DMS 273 (cell line): ENCODE measurements at regions not wholly inside any gene's neighbourhood (a gene's known extent, or its start where the extent isn't known, plus 50 kb on each side); places are given as distances from the start of the nearest gene placed in this dataset.

Source experiments
- DNase-seq: peaks from one replicate; lab custom pipeline; 2025; ENCODE audit not compliant: unreplicated experiment; lab: John Stamatoyannopoulos, UW

GRCh38 chr1:198929961-198930599 is 291.2 kb downstream of the PTPRC start:
- DNase-seq: no peak

DNA sequence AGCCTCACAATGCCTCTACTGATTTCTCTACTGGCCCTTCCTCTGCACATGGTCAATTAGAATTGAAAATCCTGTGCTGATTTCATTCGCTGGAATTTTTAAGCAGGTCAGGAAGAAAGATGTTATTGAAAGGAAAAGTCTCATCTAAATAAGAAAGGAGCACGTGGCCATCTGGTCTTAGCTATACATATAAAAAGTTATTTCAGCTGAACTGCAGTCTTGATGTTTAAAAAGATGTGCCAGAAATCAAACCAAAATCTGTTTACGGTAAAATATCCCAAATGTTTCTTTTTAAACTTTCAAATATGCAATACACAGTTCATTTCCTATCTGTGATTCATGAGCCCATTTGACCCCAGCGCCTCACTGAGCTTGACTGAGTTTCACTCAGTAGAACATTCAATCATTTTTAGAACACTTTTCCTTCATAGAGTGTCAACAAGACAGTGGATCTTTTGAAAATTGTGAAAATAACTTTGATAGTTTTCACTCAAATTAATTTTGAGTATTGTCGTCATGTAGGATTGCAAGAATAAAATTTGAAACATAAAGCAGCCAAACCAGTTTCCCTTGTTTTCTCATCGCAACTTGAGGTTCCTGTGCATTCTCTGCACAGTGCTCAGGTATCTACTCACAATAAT is 293.6 kb downstream of the PTPRC start:
- DNase-seq: no peak

GRCh38 chr1:198933515-198934222 is 294.8 kb downstream of the PTPRC start:
- no peak for DNase-seq

GRCh38 chr1:198934426-198934825 is 295.6 kb downstream of the PTPRC start:
- DNase-seq: no peak

GRCh38 chr1:198934901-198935305 is 296.1 kb downstream of the PTPRC start:
- DNase-seq: peak; percentile 51

DNA sequence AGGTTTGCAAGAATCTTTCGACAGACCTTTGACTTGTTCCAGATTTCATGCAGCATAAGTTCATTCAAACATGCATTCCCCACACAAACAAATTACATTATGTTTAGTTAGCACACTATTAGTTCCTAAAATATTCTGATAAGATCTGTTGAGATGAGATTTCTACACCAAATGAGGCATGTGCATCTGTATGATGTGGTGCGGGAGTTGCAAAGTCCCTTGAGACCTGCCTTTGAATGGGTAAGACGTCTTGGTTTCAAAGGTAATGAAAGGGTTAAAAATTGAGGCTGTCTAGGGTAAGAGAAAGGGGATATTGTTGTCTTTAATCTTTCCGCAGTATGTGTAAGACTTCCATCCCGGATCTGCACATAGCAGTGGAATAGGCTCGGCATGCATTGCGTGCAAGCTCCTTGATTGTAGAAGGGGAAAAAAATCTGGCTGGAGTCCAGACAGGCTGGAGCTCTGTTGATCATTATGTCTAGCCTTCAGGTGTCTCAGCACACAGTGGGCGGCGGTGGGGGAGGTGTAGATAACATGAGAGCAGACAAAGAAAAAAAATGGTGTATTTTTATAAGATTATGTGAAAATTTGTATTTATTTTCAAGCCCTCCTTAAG is 296.6 kb downstream of the PTPRC start:
- DNase-seq: peak; percentile 94

DNA sequence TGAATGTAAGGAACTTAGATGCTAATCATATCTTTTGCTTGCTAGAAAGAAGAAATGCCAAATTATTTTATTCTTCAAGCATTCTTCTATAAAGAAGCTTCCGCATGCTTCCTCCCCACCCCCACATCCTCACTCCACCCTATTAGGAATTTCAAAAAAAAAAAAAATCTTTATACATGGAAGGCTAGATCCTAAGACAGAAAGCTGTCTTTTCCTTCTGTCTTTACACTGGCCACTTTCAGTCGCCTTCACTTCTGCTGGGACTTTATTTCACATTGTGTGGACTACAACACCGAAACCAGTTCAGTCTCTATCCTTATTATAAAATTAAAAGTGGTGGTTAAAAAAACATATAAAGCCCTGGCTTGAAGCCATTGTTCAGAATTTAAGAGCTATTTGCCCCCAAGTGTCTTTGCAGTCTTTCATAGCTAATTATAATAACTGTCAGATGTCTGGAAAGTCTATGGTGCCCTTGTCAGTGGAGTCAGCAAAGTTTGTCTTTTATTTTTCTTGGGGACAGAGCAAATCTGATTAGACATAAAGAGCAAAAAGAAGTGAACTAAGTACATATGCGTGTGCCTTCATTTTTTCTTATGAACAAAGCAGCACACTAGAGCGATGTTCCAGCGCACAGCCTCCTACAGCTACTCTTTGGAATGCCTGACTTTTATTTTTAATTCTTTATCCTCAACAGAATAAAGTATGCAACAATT is 297.7 kb downstream of the PTPRC start:
- peak; percentile 42 for DNase-seq

DNA sequence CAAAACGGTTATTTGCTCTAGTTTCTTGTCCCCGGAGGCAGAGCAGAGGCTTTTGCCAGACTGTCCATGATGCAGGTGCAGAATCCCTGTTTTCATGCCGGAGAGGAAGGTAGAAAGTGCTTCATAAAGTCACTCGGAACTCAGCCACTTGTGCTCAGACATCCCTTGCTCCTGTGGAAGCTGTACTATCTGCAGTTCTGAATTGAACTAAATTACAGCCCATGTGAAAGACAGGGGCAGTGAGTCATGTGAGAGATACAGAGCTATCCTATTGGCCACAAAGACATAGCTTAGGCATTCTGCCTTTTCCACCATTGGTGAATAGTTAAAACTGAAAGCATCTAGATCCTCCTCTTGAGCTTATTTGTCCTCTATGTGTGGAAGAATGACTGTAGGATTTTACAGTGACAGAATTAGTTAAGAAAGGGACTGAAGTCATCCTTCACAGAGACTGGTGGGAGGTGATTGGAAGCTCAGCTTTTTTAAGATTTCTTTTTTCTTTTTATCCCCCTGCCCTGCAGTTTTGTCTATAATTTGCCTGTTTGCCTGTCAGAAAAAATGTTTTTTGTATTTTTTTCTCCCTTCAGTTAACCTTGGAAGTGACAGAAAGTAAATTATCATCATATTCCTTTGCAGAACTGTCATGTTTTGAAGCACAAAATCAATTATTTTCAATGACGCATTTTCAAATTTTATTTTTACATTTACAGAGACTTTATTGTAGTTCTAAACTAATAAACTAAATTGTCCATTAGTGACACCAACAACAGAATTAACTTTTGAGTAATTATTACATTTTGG is 298.6 kb downstream of the PTPRC start:
- DNase-seq: peak; percentile 85

DNA sequence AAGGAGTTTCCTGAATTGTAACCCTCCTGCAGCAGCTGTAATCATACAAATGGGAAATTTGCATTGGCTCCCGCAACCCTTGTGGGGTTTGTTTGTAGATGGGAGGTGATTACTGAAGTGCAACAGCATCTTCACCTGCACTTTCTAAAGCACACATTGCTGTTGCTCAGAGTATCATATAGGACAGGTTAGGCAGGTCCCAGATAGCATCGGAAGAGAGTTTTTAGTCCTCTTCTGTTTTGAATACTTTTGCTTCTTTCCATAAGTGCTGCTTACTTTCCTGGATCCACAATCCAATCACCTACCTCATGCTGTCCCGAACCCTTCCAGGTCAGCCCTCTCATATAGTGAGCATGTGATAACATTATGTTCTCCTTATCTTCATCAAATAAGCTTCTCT is 300.4 kb downstream of the PTPRC start:
- DNase-seq: no peak

GRCh38 chr1:198939956-198940355 is 301.1 kb downstream of the PTPRC start:
- no peak for DNase-seq

- DNase-seq: no peak
Observed at GRCh38 chr1:198942466-198942865, 303.6 kb downstream of the PTPRC start.

- DNase-seq: no peak
Observed at GRCh38 chr1:198943484-198944187, 304.8 kb downstream of the PTPRC start.

DNA sequence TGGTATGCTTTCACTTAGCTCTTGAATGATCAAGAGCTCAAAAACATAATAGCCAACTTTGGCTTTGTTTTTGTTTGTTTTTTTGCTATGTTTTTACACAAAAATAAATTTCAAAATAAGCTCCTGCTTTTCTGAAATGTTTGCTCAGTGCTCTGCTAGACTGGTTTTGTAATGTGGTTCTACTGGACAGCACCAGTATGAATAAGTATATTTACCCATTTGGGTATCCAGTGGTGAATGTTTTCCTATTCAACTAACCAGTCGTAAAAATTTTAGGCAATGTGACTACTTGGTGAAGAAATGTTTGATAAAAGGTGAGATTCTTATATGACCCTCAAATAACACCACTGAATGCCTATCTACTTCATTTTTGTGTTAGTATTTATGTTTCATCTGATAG is 308.6 kb downstream of the PTPRC start:
- no peak for DNase-seq

DNA sequence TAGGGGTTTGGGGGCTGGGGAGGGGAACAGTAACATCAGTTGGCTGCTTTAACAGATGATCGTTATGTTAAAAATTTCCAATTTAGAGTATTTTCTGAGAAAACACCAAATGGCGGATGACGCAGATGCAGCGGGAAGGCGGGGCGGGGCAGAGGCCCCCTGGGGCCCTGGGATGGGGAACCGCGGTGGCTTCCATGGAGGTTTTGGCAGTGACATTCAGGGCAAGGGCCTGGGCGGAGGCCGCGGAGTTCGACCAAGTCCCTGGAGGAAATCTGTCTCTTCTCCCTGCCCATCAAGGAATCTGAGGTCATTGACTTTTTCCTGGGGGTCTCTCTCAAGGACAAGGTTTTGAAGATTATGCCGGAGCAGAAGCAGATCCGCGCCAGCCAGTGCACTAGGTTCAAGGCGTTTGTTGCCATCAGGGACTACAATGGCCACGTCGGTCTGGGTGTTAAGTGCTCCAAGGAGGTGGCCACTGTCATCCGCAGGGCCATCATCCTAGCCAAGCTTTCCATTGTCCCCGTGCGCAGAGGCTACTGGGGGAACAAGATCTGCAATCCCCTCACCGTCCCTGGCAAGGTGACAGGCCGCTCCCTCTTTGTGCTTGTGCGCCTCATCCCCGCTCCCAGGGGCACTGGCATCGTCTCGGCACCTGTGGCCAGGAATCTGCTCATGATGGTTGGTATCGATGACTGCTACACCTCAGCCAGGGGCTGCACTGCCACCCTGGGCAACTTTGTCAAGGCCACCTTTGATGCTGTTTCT is 310.2 kb downstream of the PTPRC start:
- no peak for DNase-seq

DNA sequence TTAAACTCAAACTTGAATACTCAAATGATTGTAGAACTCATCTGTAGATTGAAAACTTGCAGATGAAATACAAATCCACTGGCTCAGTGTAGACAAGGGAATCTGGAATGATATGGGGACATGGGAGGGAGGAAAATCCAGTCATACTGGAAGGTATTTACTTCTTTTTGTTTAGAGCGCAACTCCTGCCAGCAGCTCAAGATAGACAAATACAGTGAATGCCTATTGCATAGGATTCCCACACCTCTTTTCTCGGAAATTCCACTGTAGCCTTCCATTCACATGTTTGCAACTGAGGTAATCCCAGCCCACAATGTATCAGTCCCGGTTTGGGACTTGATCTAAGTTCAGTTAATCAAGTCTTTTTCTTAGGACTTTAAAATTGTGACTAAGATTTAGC is 311.2 kb downstream of the PTPRC start:
- DNase-seq: no peak

GRCh38 chr1:198955085-198955484 is 316.2 kb downstream of the PTPRC start:
- no peak for DNase-seq

DNA sequence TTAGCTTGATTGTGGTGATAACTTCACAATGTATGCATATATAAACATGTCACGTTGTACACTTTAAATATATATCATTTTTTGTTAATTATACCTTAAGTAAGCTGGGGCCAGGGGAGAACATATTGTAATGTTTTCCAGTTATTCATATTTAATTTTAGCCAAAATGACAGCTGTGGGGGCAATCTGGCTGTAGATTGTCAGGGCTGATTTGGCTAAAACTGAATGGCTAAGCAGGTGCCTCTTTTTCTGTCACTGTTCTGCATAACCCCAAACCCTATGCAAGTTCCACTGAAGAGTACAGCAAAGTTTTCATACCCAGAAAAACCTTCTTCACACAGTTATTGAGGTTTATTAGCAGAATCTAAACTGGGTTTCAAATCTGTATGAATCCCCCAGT is 318.2 kb downstream of the PTPRC start:
- DNase-seq: peak; percentile 34

GRCh38 chr1:198959032-198959431 is 320.2 kb downstream of the PTPRC start:
- DNase-seq: no peak

- DNase-seq: no peak
Observed at GRCh38 chr1:198959676-198960075, 320.8 kb downstream of the PTPRC start.
